ENCODE measurements at regions not wholly inside any gene's neighbourhood (a gene's known extent, or its start where the extent isn't known, plus 50 kb on each side); places are given as distances from the start of the nearest gene placed in this dataset.
A peak's percentile ranks its signal among the peaks of the same experiment; 100 is the strongest.

DNA sequence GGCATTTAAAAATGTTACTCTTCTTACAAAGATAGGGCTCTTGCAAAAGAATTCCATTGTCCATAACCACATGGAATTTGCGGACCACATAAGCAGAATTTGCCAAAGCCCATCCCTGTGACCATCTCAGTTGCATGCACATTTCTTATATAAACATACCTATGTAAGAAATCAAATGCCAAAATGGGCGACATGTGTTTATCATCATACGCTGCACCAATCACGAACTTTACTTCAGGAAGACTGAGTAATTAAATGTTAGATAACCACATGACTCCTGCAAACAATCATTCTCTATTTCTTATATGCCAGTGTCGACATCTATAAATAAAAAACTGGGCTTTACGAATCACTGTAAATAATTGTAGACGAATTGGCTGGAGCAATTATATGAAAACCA is 186.1 kb upstream of the RBMS1 start:
- DNase-seq = no peak

DNA sequence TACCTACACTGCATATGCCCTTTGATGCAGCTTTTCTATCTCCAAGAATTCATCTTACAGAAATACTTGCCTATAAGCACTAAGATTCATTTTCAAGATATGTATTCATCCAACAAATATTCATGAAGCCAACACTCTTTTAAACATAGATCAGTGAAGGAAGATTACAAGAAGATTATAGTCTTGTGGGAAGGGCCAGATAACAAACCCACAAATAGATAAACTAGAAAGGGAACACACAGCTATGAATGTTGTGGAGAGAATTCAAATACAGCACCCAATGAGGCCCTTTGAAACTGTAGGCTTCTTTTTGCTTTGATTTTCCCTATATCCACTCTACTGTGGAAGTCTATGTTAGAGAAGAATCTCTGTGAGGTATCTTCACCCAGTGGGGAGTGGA is 186.7 kb upstream of the RBMS1 start:
- DNase-seq = no peak

DNA sequence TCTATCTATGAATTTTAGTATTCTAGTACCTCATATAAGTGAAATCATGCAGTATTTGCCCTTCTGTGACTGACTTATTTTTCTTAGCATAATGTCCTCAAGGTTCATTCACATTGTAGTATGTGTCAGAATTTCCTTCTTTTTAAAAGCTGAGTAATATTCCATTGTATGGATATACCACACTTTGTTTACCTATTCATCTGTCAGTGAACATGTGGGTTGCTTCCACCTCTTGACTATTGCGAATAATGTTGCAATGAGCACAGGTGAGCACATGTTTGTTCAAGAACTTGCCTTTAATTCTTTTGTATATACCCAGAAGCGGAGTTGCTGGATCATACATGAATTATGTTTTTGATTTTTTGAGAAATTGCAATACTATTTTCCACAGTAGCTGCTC is 187.4 kb upstream of the RBMS1 start:
- DNase-seq = no peak

DNA sequence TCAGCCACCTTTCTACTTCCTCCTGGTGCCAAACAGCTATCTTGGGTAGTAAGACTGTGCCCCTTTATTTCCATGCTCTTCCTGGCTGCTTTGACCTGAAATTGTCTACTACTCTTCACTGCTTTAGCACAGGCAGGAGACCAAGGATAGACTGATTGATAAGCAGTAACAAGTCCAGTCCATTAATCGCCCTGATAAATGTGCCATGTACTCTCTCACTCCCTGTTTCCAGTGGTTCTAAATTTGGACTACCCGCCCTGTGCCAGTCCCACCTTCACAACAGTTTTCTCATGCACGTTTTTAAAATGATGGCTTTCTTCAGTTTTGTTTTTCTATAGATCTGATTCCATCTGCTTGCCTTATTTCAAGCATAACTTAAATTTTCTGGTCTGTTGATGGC is 189.6 kb upstream of the RBMS1 start:
- no peak for DNase-seq

DNA sequence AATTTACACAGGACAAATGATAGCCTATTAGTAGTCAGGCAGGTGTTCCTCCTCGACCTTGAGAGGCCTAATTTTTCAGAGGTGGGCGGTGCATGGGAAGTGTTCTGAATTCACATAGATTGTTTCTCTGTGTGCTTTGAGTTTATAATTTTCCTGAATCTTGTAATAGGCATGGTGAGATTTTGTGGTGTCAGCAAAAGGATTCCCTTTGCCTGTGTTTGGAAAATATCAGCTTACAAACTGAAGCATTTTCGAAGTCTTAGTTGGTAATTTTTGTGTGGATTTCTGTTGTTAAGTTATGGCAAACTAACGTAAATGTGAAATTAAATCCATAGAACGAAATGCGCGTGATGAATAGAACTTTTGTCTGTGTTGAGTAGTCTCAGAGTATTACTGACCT is 194.0 kb upstream of the RBMS1 start:
- DNase-seq = no peak

DNA sequence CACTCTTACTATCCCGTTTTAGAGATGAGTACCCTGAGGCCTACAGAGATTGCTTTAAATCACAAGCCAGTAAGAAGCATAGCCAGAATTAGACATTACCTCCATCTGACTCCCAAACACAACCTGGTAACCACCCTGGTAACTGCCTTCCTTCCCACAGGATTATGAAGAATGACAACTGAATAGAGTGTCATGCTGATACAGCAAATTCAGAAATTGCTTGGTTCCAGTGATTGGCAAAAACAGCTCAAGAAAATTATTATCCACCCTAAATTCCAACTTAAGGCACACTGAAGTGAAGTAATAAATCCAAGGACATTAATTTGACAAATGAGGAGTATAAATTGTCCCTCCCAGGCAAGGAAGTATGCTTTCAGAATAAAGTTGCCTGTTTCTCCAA is 195.8 kb upstream of the RBMS1 start:
- no peak for DNase-seq

DNA sequence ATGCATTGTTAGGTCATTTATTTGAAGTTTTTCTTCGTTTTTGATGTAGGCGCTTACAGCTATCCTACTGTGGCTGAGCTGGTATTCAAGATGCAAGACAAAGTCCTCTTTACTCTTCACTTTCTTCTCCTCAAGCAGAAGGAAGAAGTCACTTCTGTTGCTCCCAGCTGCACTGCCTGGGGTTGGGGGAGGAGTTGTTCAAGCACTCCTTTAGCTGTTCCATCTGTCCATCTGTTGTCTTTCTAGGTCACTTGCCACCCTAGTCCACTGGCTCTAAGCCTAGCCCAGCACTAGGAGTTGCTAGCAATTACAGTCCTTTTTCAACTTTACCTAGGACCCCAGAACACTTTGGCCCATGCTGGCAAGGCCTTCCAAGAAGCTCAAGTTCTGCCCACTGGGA is 200.6 kb upstream of the RBMS1 start:
- DNase-seq = no peak

DNA sequence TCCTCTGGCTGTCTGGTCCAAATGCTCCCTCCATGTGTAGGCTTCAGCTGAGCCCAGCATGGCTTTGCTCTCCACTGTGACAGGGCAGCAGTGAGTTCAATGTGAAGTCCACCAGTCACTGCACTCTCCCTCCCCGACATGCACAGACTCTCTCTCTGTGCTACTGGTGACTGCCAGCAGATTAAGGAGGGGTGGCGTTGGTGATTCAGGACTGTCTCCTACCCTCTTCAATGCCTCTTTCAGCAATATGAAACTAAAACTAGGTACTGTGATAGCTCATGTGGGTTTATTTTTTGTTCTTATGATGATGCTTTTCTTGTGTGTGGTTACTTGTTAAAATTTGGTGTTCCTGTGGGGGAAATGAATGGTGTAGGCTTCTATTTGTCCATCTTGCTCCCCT is 201.0 kb upstream of the RBMS1 start:
- no peak for DNase-seq

DNA sequence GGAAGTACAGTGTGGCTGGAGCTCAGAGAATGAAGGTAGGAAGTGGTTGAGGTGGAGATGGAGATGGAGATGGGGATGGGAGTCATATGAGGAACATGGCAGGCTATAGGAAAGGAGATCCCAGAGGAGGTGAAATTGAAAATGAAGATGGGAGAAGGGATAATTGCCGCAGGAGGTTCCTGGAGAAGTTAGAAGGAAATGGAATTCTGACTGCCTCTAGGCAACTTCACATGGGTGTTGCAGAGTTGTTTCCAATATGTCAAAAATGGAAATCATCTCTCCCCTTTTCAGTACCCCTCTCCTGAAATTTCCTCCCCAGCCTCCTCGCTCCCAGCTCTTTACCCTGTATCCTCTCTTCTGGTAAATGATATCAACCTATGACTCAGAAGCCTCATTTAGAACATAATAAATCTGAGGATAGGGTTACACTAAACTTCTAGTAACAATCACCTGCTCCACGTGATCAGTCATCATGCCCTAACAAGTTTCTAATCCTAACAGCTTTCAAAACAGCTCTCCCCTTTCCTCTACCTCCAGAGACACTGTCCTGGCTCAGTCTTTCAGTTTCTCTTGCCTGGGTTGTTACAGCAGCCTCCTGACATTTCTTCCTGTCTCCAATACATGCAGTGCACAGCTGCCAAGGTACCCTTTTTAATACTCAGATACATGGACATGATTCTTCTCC is 201.9 kb upstream of the RBMS1 start:
- no peak for DNase-seq

DNA sequence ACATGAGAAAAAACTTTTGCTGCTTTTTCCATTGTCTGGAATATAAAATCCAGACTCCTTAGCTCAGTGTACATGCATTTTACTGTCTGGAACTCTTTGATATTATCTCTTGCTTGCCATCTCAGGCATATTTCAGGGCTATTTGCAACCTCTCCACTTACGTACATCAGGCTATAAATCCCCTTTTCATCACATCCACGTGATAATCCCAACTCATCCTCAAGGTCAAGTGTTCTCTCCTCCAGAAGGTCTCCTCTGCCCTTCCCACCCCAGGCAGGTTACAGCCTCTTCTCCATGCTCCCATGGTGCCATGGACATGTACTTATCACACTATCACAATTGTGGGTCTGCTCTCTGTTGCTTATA is 202.5 kb upstream of the RBMS1 start:
- DNase-seq = no peak

DNA sequence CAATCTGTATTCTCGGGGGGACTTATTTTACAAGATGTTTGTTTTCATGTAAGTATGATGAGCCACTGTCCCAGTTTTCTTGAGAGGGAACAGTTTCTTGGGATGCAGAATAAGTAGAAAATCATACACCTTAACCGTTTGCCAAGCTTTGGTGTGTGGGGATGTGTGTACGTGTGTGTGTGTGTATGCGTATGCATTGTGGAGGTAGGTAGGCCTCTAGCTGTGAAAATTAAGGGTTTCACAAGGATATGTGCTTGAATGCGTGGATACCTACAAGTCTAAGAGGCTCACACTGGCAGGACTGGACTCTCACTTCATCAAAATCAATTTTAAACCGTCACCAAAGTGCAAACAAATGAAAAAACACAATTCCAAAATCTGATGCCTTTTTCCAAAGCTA is 204.2 kb upstream of the RBMS1 start:
- no peak for DNase-seq

DNA sequence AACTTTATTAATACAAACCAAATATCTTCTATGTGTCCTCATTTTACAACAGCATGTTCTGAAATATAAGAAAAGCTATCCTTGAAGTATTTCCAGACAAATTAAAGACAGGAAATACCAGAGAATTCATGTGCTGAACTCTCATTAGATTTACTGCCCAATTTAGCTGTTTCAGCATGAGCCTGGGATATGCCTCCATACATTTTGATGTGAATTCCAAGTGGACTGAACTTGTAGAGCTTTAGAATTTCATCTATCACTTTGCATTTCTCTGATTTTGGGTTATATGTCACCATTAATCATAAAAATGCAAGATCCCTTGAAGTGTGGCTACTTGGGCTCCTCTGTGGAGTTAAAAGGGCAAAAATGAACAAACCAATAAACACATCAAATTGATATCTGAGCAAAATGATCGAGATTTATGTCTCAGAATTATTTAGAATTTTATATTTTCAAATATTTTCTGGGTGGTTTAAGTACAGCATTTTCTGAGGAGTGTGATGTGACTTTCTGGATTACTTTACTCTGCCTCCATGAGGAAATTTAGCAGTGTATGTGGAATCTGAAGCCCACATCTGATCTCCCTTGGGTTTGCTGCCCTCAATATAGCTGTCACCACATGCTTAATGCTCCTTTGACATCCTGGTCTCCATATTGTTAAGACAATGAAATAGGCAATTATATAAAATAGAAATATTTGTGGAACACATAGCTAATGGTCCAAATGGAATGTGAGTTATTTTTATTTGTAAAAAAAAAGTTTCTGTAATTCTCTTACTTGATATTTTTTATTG is 206.6 kb upstream of the RBMS1 start:
- DNase-seq = no peak

DNA sequence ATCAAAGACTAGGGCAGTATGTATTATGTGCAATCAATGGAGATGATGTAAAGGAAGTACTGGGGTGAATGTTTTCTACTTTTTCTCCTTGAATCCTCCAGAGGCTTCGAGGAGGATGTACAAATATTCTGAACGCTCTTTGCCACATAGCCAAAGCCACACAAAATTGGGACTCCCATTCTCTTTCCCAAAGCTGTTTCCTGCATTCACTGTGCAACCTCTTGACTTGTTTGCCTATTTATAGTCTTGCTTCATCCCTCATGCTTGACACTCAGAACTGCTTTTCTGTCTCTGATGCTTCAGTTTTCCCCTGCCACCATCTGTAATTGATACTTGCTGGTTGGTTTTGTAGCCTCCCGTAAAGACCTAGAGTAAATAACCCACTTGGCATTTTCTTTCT is 208.2 kb upstream of the RBMS1 start:
- no peak for DNase-seq

DNA sequence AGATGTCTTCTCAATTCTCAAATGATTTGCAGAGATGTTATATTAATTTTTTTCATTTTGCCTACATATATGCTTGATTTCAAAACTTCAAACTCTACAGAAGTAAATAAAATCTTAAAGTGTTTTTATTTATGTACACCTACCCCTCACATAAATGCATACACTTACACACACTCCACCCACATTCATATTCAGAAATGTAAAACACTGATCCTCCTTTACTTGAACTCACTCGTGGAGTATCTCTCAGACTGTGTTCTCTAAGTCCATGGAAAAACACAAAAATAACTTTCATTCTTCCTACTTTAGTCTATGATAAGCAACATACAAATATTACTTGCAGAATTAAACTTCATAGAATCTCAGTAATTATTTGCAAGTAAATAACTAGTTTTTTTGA is 209.1 kb upstream of the RBMS1 start:
- no peak for DNase-seq

DNA sequence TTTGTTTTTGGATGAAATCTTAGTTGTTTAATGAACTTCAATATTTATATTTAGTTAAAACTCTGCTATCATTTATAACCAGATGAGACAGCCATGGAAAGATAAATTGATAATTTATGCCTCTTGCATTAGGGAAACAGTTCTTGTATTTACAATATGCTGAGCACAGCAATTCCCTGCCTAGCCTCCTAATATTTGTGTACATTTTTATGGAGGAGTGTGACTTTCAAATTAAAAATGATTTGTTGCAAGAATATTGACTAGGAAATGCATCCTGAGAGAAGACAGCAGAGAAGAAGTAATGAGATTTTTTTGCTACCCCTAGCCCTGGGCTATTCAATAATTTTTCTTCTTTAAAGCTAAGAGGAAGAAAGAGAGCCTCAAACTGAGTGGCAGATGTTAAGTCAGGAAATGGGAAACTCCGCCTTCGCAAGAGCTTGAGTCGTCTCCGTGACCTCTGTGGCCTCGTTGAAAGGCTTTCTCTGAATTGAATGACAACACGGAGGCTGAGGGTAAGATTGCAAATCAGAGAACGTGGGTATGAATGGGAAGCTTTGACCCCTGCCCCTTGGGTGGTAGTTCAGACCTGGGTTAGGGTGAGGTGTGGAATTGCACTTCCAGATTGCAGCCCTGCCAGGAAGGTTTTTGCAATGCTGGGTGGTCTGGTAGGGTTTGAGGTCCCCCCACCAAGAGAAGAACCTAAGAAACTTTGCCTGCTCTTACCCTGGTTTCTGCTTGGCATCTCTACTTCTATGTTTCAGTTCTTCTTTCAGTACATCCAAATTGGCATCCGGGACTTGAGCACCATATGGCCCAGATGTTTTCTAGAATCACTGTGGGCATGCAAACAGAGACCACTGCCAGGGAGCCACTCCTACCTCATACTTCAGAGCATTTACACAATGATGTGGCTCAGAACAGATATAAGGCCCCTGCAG is 210.3 kb upstream of the RBMS1 start:
- peak; percentile 91 for DNase-seq

DNA sequence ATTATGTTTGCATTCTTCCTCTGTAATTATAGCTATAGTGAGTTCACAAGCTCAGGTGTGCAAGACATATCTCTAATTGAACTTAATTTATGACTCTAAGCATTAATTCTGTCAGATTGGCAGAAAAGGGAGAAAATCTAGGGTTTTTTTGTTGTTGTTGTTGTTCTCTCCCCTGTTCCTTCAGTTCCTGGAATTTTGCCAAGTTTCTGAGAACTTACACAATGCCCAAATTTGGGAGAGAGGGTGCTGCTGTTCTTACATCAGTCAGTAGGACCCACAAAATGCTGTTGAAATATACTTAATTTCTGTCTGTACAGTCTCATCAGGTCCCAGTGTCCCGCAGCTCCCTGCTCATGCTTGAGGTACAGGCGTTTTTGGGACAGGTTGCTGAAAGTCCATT is 221.8 kb upstream of the RBMS1 start:
- peak in 1 of 2 donors; percentile 7 for DNase-seq

DNA sequence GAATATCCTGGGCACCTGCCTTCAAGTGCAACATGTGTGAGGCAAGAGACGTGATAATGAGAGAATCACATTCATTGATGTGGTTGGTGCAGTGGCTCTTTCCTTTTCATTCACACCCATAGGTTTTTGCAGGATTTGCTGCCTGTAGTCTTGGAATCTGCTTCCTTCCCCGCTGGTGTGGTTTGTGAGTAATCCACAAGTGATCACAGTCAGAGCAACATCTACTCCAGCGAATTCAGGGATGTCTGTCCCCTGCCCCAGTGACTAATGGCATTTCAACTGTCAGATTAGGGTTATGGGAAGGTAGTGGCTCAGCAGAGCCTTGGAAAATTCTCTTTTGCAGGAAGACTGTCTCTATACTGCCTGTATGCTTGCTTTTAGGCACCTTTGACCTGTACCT is 225.5 kb upstream of the RBMS1 start:
- no peak for DNase-seq

DNA sequence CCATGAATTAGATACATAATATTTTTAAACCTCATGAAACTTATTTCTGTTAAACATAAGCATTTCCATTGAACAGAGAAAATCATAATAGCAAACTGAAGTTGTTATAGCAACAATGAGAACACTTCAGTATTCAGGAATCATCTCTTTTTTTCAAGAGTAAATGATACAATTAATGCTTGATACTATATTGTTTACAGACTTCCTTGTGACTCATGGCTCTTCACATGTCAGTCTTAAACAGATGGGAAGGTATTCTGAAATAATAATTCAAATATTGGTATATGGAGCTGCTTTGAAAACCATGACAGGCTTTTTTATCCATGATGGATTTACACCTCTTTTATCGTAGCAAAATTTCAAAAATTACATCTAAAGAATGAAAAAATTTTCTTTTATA is 226.5 kb upstream of the RBMS1 start:
- no peak for DNase-seq

DNA sequence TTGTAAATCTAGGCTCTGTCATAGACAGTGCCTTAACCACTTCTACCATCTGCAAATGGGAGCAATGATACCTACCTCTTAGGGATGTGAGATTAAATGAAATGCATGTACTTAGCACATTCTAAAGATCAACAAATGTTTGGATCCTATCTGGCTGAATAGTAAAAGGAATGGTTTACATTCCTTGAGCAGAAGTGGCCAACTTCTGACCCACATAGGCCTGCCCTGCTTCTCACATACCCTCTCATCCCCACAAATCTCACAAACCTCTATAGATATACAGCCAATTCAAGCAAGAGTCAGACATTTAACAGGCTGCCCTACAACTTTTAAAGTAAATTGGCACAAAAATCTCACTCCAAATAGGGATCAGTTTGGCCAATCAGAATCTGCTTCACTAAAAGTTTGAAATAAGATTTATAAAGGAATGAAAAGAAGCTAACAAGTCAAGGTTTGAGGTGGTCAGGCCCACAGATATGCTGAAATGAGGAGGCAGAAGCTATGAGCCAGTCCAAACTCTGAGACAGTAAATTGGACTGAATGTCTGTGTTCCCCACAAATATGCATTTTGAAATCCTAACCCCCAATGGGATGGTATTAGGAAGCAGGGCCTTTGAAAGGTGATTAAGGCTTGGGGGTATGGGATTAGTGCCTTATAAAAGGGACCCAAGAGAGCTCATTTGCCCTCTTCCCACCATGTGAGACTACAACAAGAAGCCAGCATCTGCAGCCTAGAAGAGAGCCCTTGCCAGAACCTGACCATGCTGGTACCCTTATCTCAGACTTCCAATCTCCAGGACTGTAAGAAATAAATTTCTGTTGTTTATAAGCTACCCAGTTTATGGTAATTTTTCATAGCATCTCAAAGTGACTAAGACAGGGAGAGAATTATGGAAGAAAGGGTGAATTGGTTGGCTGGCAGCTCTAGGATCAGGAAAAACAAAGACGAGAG is 227.8 kb upstream of the RBMS1 start:
- no peak for DNase-seq

DNA sequence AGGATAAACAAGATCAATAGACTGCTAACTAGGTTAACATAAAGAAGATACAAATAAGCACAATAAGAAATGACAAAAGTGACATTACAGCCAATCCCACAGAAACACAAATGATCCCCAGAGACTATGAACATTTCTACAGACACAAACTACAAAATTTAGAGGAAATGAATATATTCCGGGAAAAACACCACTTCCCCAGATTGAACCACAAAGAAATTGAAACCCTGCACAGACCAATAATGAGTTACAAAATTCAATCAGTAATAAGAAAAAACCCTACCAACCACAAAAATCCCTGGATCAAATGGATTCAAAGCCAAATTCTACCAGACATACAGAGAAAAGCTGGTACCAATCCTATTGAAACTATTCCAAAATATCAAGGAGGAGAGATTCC is 232.4 kb upstream of the RBMS1 start:
- DNase-seq = peak in 1 of 2 donors; percentile 33

DNA sequence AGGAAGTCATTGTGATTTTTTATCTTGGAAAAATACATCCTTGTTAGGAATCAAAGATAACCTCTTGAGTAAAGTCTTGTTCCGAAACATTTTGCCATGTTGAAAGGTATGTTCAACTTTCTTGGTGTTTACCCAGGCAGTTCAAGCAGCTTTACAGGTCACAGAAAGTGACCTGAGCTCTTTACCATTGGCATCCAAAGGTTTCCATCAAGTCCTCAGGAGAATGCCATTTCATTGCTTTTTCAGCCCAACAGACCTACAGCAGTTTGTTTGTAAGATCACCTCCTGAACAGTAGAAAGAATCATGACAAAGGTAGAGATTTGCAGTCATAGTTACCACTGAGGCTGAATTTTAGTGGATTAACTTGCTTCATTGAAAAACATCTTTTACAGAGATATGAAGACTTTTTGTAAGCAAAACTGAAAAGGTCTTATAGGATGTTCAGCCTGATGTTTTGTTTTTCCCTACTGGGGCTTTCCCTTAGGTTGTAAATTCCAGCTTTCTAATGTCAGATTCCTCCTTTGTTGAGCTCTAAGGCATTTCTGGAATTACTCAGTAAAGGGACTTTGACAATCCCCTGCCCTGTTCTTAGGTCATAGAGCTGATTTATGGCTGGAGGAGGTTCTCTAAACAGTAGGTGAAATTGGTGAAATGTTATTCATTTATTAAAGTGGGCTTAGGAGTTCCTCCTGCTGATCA is 236.8 kb upstream of the RBMS1 start:
- DNase-seq = no peak

DNA sequence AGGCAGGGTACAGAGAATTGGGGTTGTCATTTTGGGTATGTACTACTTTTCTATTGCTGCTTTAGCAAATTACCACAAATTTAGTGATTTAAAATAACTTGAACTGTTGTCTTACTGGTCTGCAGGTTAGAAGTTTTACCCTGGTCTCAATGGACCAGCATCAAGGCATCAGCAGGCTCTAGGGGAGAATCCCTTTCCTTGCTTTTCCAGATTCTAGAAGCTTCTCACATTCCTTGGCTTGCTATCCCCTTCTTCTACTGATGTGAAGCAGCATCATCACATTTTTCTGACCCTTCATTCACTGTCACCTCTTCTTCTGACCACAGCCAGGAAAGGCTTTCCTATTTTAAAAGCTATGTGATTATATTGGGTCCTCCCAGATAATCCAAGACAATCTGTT is 237.8 kb upstream of the RBMS1 start:
- DNase-seq = no peak

Data from inflammatory macrophage (primary cell).